SU-DHL-6 (cell line): ENCODE measurements at regions not wholly inside any gene's neighbourhood (a gene's known extent, or its start where the extent isn't known, plus 50 kb on each side); places are given as distances from the start of the nearest gene placed in this dataset.

ENCODE experiments used
- EZH2phosphoT487 ChIP-seq: fragments of 200-600 bp; sonication (generic), shearing (Covaris generic); conservative IDR thresholded peaks from 2 replicates; pipeline ENCODE4 v1.6.1; 2018; ENCODE audit warnings: mild to moderate bottlenecking, antibody characterized with exemption, low read length, moderate library complexity, mixed read lengths
- TF ChIP-seq, protein P1 (sequence below): fragments of 200-600 bp; sonication (generic); IDR thresholded peaks from one replicate; pipeline ENCODE4 v1.5.1; 2017; ENCODE audit warnings: antibody characterized with exemption, mild to moderate bottlenecking, low read length, moderate library complexity; ENCODE audit not compliant: insufficient read depth, poor library complexity, severe bottlenecking

DNA sequence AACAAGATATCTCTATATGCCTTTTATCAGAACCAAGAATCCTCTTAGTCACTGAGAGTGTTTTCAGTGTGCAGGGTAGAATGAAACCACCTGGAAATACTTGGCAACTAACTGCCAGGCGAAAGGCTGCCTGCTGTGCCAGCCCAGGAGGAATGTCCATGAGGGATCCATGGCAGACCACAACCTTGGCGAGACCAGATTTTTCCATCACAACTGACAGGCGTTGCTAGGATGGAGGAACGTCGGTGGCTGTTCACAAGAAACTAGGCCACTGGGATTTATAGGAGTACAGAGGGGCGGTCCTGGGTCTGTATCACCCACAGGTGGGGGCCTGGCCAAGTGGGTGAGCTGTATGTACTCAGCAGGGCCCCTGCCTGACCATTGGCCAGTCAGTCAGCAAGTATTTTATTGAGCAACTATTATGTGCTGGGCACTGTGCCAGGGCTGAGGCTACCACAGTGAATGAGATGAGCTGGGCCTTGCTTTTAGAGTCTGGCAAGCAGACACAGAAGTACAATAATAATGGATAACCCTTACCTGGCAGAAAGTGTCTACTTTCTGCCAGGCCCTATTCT lies 199.4 kb downstream of the FOXD2 start:
- TF ChIP-seq, protein P1, sequence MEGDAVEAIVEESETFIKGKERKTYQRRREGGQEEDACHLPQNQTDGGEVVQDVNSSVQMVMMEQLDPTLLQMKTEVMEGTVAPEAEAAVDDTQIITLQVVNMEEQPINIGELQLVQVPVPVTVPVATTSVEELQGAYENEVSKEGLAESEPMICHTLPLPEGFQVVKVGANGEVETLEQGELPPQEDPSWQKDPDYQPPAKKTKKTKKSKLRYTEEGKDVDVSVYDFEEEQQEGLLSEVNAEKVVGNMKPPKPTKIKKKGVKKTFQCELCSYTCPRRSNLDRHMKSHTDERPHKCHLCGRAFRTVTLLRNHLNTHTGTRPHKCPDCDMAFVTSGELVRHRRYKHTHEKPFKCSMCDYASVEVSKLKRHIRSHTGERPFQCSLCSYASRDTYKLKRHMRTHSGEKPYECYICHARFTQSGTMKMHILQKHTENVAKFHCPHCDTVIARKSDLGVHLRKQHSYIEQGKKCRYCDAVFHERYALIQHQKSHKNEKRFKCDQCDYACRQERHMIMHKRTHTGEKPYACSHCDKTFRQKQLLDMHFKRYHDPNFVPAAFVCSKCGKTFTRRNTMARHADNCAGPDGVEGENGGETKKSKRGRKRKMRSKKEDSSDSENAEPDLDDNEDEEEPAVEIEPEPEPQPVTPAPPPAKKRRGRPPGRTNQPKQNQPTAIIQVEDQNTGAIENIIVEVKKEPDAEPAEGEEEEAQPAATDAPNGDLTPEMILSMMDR = no peak
- no peak for TF ChIP-seq EZH2phosphoT487
